Adipocyte (in vitro differentiated cells): ENCODE measurements at regions not wholly inside any gene's neighbourhood (a gene's known extent, or its start where the extent isn't known, plus 50 kb on each side); places are given as distances from the start of the nearest gene placed in this dataset.

Experiments
- DNase-seq: peaks from one replicate; pipeline ENCODE4 v3.0.0-alpha.2; 2015; ENCODE audit warnings: low read depth
- H3K27me3 ChIP-seq: replicated peaks from 2 replicates; pipeline ENCODE4 v1.7.0; 2013; ENCODE audit warnings: mild to moderate bottlenecking, low read length, moderate library complexity; ENCODE audit not compliant: control insufficient read depth, insufficient read depth
- H3K36me3 ChIP-seq: 2 replicates; pipeline ENCODE4 v1.7.0; 2013; ENCODE audit warnings: low read length, mild to moderate bottlenecking, moderate library complexity; ENCODE audit not compliant: control insufficient read depth, insufficient read depth, severe bottlenecking
- H3K4me1 ChIP-seq: 2 replicates; pipeline ENCODE4 v1.7.0; 2013; ENCODE audit warnings: mild to moderate bottlenecking, low read length, moderate library complexity; ENCODE audit not compliant: control insufficient read depth, insufficient read depth
- H3K4me3 ChIP-seq: 2 replicates; pipeline ENCODE4 v1.7.0; 2013; ENCODE audit warnings: mild to moderate bottlenecking, low read length, moderate library complexity
- H3K9ac ChIP-seq: 2 replicates; pipeline ENCODE4 v1.7.0; 2013; ENCODE audit warnings: mild to moderate bottlenecking, low read length, moderate library complexity
- H3K9me3 ChIP-seq: 2 replicates; pipeline ENCODE4 v1.7.0; 2013; ENCODE audit warnings: mild to moderate bottlenecking, low read length, moderate library complexity; ENCODE audit not compliant: control insufficient read depth

DNA sequence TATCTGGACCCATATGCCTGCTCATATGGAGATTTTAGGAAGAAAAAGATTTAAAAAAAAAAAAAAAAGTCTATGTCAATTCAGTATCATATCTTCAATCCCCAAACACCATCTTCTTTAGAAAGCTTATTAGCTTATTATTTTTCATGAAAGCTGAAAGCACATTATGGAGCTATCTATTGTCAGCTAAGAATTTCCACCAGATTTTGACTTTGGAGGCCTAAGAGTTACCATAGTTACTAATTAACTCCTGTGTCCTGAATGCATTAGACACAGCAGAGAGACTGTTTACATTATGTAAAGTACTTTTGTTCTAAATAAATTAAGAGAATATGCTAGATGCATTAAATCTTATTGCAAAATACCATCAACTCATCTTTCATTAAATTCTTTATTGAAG is 255.5 kb upstream of the NRSN1 start:
- no peaks in the 10 kb centered on the region for H3K36me3 ChIP-seq
- H3K9me3 ChIP-seq: no peaks in the 10 kb centered on the region
- H3K9ac ChIP-seq: no peak overlapping the region
- peak; percentile 19 for DNase-seq
- H3K4me1 ChIP-seq: no peaks in the 10 kb centered on the region
- no peaks in the 10 kb centered on the region for H3K27me3 ChIP-seq
- H3K4me3 ChIP-seq: no peak overlapping the region

DNA sequence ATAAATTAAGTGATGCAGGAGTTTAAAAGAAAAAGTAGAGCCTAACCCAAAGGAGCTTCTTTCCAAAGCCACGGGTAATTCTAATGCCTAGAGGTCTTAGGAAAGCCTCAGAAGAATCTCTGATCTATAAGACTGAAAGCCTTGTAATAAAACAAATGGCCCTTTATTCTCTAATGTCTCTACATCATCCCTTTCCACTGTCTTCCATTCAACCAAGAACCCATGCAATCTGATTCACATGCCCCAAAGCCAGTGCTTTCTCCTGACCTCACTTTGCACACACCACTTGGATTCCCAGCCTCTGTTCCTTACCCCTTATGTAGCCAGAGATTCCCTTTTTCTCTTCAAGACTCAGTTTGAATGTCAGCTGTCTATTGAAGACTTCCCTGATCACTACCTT is 252.9 kb upstream of the NRSN1 start:
- no peaks in the 10 kb centered on the region for H3K27me3 ChIP-seq
- no peaks in the 10 kb centered on the region for H3K4me1 ChIP-seq
- no peaks in the 10 kb centered on the region for H3K9me3 ChIP-seq
- no peak overlapping the region for H3K4me3 ChIP-seq
- no peak for DNase-seq
- H3K36me3 ChIP-seq: no peaks in the 10 kb centered on the region
- no peak overlapping the region for H3K9ac ChIP-seq

- H3K9ac ChIP-seq: no peak overlapping the region
- no peak overlapping the region for H3K4me3 ChIP-seq
- no peak for DNase-seq
- H3K9me3 ChIP-seq: no peaks in the 10 kb centered on the region
- no peaks in the 10 kb centered on the region for H3K4me1 ChIP-seq
- no peaks in the 10 kb centered on the region for H3K36me3 ChIP-seq
- H3K27me3 ChIP-seq: no peaks in the 10 kb centered on the region
Measured at GRCh38 chr6:23875006-23875405, 251.0 kb upstream of the NRSN1 start.

DNA sequence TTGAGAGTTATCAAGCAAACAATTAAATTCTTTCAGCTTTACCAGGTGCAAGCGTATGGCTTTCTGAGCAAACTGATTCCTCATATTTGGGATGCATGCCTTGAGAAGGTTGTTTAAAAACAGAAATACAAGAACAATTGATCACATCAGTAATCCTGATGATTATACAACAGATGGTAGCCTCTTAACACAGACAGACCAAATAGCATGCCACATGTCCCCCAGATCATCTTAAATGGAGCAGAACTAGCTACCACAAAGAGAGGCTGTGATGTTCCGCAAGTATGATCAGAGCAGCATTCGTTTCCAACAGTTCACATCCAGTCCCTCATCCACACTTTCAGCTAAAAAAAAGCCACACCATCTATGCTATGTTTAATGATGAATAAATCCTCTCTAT is 246.2 kb upstream of the NRSN1 start:
- DNase-seq: no peak
- H3K27me3 ChIP-seq: no peaks in the 10 kb centered on the region
- no peaks in the 10 kb centered on the region for H3K36me3 ChIP-seq
- no peak overlapping the region for H3K9ac ChIP-seq
- no peaks in the 10 kb centered on the region for H3K9me3 ChIP-seq
- no peak overlapping the region for H3K4me3 ChIP-seq
- no peaks in the 10 kb centered on the region for H3K4me1 ChIP-seq

DNA sequence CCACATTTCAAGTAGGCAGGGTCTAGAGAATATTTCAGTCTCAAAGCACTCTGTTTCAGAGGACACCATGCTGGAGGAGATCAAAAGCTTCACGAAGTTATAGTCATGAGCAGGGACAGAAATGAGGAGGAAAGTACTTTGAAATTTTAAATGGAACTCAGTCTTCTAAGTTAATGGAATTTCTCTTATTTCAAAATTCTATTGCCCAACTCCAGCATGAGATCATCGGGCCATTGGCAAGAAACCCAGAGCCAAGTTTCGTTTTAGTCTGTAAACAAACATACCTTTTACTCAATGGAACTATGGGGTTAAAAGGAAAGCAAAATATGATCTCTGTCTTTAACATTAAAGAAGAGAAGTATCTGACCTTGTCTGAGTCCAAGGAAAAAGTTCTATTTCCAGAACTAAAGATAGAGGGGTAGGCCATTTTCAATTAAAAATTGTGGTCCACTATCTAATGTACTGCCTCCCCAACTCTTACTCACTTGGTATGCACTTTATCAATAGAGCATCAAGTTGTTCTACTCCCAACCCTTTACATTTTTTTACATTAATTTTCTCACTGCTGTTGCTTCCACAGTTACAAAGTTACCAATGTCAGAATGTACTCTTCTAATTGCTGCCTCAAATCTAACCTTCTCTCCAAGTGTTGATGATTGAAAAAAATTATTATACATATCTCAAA is 235.3 kb upstream of the NRSN1 start:
- H3K27me3 ChIP-seq: no peaks in the 10 kb centered on the region
- H3K4me1 ChIP-seq: peaks cover 11% of the 10 kb centered on the region
- peak overlapping the region; percentile 52 for H3K4me3 ChIP-seq
- no peaks in the 10 kb centered on the region for H3K36me3 ChIP-seq
- no peak overlapping the region for H3K9ac ChIP-seq
- H3K9me3 ChIP-seq: no peaks in the 10 kb centered on the region
- peak; percentile 84 for DNase-seq

DNA sequence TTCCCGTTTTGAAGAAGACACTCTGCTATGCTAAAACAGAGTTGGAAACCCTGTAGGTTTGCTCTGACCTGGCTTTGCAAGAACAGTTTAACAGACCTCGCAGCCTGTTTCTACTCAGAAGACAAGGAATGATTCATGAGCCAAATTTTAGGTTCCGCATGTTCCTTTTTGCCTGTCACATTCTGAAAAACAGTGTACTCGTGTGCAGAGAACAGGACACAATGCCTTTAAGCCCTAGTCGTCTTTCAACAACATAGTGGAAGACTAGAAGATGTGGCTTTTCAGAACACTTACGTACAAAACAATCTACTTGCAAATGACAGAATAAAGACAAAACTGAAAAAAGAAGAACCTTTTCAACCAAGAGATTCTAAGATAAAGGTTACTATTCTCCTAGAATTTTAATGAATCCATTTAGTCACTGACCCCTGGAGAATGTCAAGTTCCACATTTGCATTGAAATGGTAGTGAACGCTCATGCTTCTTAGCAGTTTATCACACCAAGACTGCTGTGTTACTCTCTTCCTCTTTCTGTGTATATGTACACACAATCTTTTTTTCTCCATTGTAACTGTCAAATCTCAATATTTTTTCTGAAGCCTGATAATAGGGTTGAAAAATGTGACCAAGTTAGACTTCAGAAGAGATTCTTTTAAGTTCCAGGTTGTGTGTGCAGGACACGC is 220.7 kb upstream of the NRSN1 start:
- H3K9me3 ChIP-seq: no peaks in the 10 kb centered on the region
- H3K9ac ChIP-seq: no peak overlapping the region
- no peak overlapping the region for H3K4me3 ChIP-seq
- no peaks in the 10 kb centered on the region for H3K36me3 ChIP-seq
- no peaks in the 10 kb centered on the region for H3K4me1 ChIP-seq
- DNase-seq: no peak
- H3K27me3 ChIP-seq: no peaks in the 10 kb centered on the region

DNA sequence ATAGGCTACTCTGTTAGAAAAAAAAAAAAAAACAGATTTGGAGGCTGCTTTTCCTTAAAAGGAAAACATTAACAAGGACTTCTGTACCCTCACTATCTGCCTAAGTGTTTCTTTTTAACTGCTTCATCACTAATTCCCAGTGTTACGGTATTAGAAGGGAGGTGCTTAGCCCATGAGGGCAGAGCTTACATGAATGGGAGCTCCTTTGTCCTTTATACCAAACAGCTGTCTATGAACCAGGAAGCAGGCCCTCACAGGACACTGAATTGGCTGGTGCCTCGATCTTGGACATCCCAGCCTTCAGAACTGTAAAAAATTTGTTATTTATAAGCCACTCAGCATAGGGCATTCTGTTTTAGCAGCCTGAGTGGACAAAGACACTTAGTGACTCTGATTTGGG is 215.6 kb upstream of the NRSN1 start:
- Histone ChIP-seq H3K36me3 (no peaks in the 10 kb centered on the region), H3K4me1 (no peaks in the 10 kb centered on the region), H3K27me3 (no peaks in the 10 kb centered on the region), H3K9ac (no peak overlapping the region), H3K4me3 (no peak overlapping the region), H3K9me3 (peaks cover 3% of the 10 kb centered on the region)
- DNase-seq: no peak

GRCh38 chr6:23927935-23928334 is 198.1 kb upstream of the NRSN1 start:
- no peaks in the 10 kb centered on the region for H3K36me3 ChIP-seq

GRCh38 chr6:23929201-23929600 is 196.8 kb upstream of the NRSN1 start:
- Histone ChIP-seq H3K36me3 (no peaks in the 10 kb centered on the region), H3K9ac (no peak overlapping the region), H3K4me3 (no peak overlapping the region), H3K9me3 (peaks cover 10% of the 10 kb centered on the region), H3K4me1 (no peaks in the 10 kb centered on the region), H3K27me3 (no peaks in the 10 kb centered on the region)
- DNase-seq: no peak

More at GRCh38 chr6:23927935-23928334, 198.1 kb upstream of the NRSN1 start:
- Histone ChIP-seq H3K4me3 (no peak overlapping the region), H3K4me1 (no peaks in the 10 kb centered on the region), H3K9ac (no peak overlapping the region), H3K9me3 (peaks cover 4% of the 10 kb centered on the region), H3K27me3 (no peaks in the 10 kb centered on the region)
- no peak for DNase-seq

DNA sequence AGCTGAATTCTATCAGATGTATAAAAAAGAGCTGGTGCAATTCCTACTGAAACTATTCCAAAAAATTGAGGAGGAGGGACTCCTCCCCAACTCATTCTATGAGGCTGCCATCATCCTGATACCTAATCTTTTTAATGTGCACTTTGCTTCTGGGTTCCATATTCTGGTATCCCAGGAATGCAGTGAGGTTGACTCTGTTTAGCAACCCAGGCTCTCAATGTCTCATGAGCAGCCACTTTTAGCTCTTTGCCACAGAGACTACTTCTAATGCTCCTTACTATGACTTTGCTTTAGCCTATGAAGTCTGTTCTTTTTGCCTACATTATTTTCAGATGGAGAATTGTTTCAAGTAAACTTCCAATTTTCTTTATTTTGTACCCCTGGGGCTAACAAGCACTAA is 185.5 kb upstream of the NRSN1 start:
- Histone ChIP-seq H3K27me3 (no peaks in the 10 kb centered on the region), H3K36me3 (no peaks in the 10 kb centered on the region), H3K4me1 (no peaks in the 10 kb centered on the region), H3K4me3 (no peak overlapping the region), H3K9me3 (no peaks in the 10 kb centered on the region), H3K9ac (no peak overlapping the region)
- DNase-seq: peak; percentile 58

DNA sequence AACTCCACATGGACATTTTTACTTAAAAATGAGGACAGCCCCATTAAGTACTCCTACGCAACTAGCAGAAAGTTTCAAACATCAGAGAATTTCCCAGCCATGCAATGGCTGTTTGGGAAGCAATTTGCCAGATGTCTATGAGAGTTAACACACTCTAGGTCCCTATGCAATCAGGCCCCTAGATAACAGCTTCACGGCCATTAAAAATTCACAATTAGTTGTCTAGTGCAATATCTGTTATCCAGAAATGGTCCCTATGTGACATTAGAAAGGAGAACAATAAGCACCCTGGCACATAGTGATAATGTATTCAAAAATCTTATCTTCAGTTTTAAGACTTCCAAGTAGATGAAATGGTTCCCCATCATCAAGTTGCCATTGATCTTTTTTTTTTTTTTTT is 174.3 kb upstream of the NRSN1 start:
- no peaks in the 10 kb centered on the region for H3K4me1 ChIP-seq
- H3K4me3 ChIP-seq: no peak overlapping the region
- H3K36me3 ChIP-seq: no peaks in the 10 kb centered on the region
- DNase-seq: no peak
- no peaks in the 10 kb centered on the region for H3K9me3 ChIP-seq
- no peak overlapping the region for H3K9ac ChIP-seq
- H3K27me3 ChIP-seq: no peaks in the 10 kb centered on the region

- Histone ChIP-seq H3K9ac (no peak overlapping the region), H3K4me3 (no peak overlapping the region), H3K36me3 (no peaks in the 10 kb centered on the region), H3K4me1 (no peaks in the 10 kb centered on the region), H3K9me3 (no peaks in the 10 kb centered on the region), H3K27me3 (no peaks in the 10 kb centered on the region)
- DNase-seq: no peak
Measured at GRCh38 chr6:23952245-23952644, 173.8 kb upstream of the NRSN1 start.
